SK-N-SH (cell line): ENCODE measurements at regions not wholly inside any gene's neighbourhood (a gene's known extent, or its start where the extent isn't known, plus 50 kb on each side); places are given as distances from the start of the nearest gene placed in this dataset.

Experiments used
- CTCF ChIP-seq: fragments of 200-600 bp; sonication (generic); IDR thresholded peaks from 2 replicates; pipeline ENCODE4 v1.6.1; 2017; ENCODE audit warnings: antibody characterized with exemption, mild to moderate bottlenecking, moderate library complexity
- FOXM1 ChIP-seq: IDR thresholded peaks from 2 replicates; pipeline ENCODE4 v1.4.0; 2012; ENCODE audit warnings: low read depth, mild to moderate bottlenecking
- JUND ChIP-seq: IDR thresholded peaks from 2 replicates; pipeline ENCODE4 v1.4.0; 2012
- NFIC ChIP-seq: IDR thresholded peaks from 2 replicates; pipeline ENCODE4 v1.4.0; 2012; ENCODE audit warnings: borderline replicate concordance
- RAD21 ChIP-seq: IDR thresholded peaks from 2 replicates; pipeline ENCODE4 v1.6.1; 2012; ENCODE audit warnings: mild to moderate bottlenecking, low read length
- RCOR1 ChIP-seq: fragments of 150-350 bp; IDR thresholded peaks from 2 replicates; pipeline ENCODE4 v1.6.1; 2017; ENCODE audit warnings: antibody characterized with exemption, low read length
- RXRA ChIP-seq: IDR thresholded peaks from 2 replicates; pipeline ENCODE4 v1.4.0; 2012; ENCODE audit warnings: low read depth, mild to moderate bottlenecking, borderline replicate concordance
- SIN3A ChIP-seq: IDR thresholded peaks from 2 replicates; pipeline ENCODE4 v1.6.1; 2012; ENCODE audit warnings: low read depth, mild to moderate bottlenecking, low read length, moderate library complexity, borderline replicate concordance
- TF ChIP-seq, protein P1 (sequence below): fragments of 150-350 bp; IDR thresholded peaks from 2 replicates; pipeline ENCODE4 v1.6.1; 2016; ENCODE audit warnings: mild to moderate bottlenecking, low read depth, low read length

- TF ChIP-seq CTCF (no peak), RAD21 (no peak), RCOR1 (no peak), RXRA (no peak), NFIC (no peak), SIN3A (no peak), JUND (no peak), FOXM1 (no peak)
- TF ChIP-seq, protein P1, sequence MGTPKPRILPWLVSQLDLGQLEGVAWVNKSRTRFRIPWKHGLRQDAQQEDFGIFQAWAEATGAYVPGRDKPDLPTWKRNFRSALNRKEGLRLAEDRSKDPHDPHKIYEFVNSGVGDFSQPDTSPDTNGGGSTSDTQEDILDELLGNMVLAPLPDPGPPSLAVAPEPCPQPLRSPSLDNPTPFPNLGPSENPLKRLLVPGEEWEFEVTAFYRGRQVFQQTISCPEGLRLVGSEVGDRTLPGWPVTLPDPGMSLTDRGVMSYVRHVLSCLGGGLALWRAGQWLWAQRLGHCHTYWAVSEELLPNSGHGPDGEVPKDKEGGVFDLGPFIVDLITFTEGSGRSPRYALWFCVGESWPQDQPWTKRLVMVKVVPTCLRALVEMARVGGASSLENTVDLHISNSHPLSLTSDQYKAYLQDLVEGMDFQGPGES = no peak
Observed at GRCh38 chr5:98144710-98145109, 628.8 kb upstream of the RGMB start.
